RWPE1 (cell line): ENCODE measurements at regions not wholly inside any gene's neighbourhood (a gene's known extent, or its start where the extent isn't known, plus 50 kb on each side); places are given as distances from the start of the nearest gene placed in this dataset.

Experiments used
- CTCF ChIA-PET: fragments of 350-600 bp; sonication (Branson Sonifier 250); formaldehyde crosslinking; extraction: SDS; loops from one replicate; lab custom pipeline; 2021; lab: Yijun Ruan, JAX
- POLR2A ChIA-PET: fragments of 400-600 bp; formaldehyde crosslinking; extraction: SDS; loops from one replicate; lab custom pipeline; 2020; ENCODE audit warnings: antibody characterized with exemption; ENCODE audit not compliant: low non-redundant PET; lab: Yijun Ruan, JAX
- DNase-seq: peaks from one replicate; pipeline ENCODE4 v3.0.0; 2012; ENCODE audit warnings: low spot score
- H3K27ac ChIP-seq: fragments of 450-650 bp; 2 replicates; pipeline ENCODE4 v1.5.1; 2017
- CTCF ChIP-seq: fragments of 450-650 bp; conservative IDR thresholded peaks from 2 replicates; pipeline ENCODE4 v1.5.1; 2017; ENCODE audit warnings: low read depth, mild to moderate bottlenecking

- CTCF ChIA-PET: no interaction called here
- POLR2A ChIA-PET: no interaction called here
- no peak for DNase-seq
Measured at GRCh38 chr10:33684211-33684611, 349.7 kb upstream of the NRP1 start.

GRCh38 chr10:33681595-33681994, 347.1 kb upstream of the NRP1 start:
- H3K27ac ChIP-seq: no peak overlapping the region
- CTCF ChIA-PET: no interaction called here
- POLR2A ChIA-PET: no interaction called here
- no peak for TF ChIP-seq CTCF
- DNase-seq: no peak

More at GRCh38 chr10:33684211-33684611, 349.7 kb upstream of the NRP1 start:
- no peak for TF ChIP-seq CTCF
- no peak overlapping the region for H3K27ac ChIP-seq

- no peak overlapping the region for H3K27ac ChIP-seq
- ChIA-PET POLR2A (no interaction called here), CTCF (no interaction called here)
- no peak for TF ChIP-seq CTCF
- DNase-seq: no peak
Measured at GRCh38 chr10:33680036-33680435, 345.6 kb upstream of the NRP1 start.

GRCh38 chr10:33676606-33677339, 342.3 kb upstream of the NRP1 start:
- ChIA-PET CTCF (interaction anchor here (1.7 kb wide), 1 partner anchor 92 kb away, joined by 3 read pairs; no protein-coding TSS in a partner anchor), POLR2A (interaction anchor here (0.7 kb wide), 1 partner anchor 85 kb away, joined by 4 read pairs; no protein-coding TSS in a partner anchor)
- no peak overlapping the region for H3K27ac ChIP-seq
- TF ChIP-seq CTCF: no peak
- no peak for DNase-seq

- TF ChIP-seq CTCF: no peak
- no peak for DNase-seq
- ChIA-PET CTCF (interaction anchor here (1.7 kb wide), 1 partner anchor 91 kb away, joined by 3 read pairs; no protein-coding TSS in a partner anchor), POLR2A (no interaction called here)
- no peak overlapping the region for H3K27ac ChIP-seq
Measured at GRCh38 chr10:33674986-33675599, 340.6 kb upstream of the NRP1 start.

- TF ChIP-seq CTCF: no peak
- ChIA-PET POLR2A (no interaction called here), CTCF (interaction anchor here (0.5 kb wide), 1 partner anchor 734 kb away, joined by 3 read pairs; no protein-coding TSS in a partner anchor)
- no peak overlapping the region for H3K27ac ChIP-seq
- no peak for DNase-seq
Measured at GRCh38 chr10:33674491-33674890, 340.0 kb upstream of the NRP1 start.
